ENCODE measurements at regions not wholly inside any gene's neighbourhood (a gene's known extent, or its start where the extent isn't known, plus 50 kb on each side); places are given as distances from the start of the nearest gene placed in this dataset.
"Not testable (repeated sequence)": the region's sequence is repeated elsewhere in the genome, so short reads cannot be mapped to it uniquely, and the experiment has no call there.

GRCh38 chr11:21933095-21933494 is 259.8 kb upstream of the ANO5 start:
- DNase-seq = no peak

GRCh38 chr11:21944577-21944976 is 248.3 kb upstream of the ANO5 start:
- DNase-seq = no peak

GRCh38 chr11:21948876-21949275 is 244.0 kb upstream of the ANO5 start:
- no peak for DNase-seq

- no peak for DNase-seq
Observed at GRCh38 chr11:21949763-21950413, 243.0 kb upstream of the ANO5 start.

DNA sequence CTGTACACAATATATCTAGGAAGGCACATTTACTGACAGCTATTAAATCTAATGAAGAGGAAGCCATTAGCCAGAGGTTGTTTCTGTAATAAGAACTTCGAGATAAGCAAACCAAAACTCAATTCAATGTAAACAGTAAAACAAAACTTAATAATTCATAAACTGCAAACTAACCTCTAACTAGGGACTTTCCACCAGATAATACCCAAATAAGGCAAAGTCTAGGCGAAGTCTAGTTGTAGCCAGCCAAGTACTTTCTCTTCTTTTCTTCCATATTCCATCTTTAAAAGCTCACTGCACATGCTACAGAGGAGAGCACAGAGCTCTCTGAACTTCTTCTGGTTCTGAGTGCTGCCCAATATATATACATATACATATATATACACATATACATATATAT is 229.9 kb upstream of the ANO5 start:
- no peak for DNase-seq

GRCh38 chr11:21965221-21965620 is 227.7 kb upstream of the ANO5 start:
- no peak for DNase-seq

GRCh38 chr11:21968702-21969101 is 224.2 kb upstream of the ANO5 start:
- no peak for DNase-seq

GRCh38 chr11:21969841-21970240 is 223.0 kb upstream of the ANO5 start:
- no peak for DNase-seq

GRCh38 chr11:21975242-21975641 is 217.6 kb upstream of the ANO5 start:
- DNase-seq = no peak

GRCh38 chr11:21976210-21976609 is 216.7 kb upstream of the ANO5 start:
- DNase-seq = no peak

DNA sequence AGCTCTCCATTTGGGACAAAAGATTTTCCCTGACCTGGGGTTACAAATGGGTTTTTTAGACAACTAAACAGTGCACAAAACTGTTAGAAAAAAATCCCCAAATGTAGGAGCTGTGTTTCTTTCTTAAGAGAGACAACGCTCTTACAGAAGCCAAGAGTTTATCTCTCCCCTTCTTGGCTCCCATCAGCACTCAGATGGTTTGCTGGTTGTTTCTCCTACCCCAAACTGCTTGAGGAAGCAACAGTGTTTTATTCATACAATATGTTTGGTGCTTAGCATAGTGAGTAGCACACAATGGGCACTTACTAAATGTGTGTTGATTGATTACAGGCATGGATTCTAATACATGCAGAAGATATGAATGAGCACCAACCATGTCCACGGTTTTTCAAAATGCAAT is 209.5 kb upstream of the ANO5 start:
- no peak for DNase-seq

DNA sequence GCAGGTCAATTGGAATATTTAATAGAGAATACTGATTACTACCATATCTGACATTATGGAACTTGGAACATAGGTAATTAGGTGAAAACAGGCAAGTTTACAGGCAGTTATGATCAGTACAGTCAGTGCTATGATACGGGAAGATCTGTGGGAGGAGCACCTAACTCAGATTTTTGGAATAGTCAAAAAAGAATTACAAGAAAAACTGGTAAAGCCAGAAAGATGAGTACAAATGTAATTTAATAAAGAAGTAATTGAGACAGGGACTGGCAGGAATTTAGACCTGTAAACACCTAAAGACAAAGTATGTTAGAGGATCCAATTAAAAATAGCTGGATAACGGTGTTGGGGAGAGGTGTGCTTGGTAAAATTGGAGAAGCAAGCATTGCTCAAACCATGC is 206.5 kb upstream of the ANO5 start:
- no peak for DNase-seq

DNA sequence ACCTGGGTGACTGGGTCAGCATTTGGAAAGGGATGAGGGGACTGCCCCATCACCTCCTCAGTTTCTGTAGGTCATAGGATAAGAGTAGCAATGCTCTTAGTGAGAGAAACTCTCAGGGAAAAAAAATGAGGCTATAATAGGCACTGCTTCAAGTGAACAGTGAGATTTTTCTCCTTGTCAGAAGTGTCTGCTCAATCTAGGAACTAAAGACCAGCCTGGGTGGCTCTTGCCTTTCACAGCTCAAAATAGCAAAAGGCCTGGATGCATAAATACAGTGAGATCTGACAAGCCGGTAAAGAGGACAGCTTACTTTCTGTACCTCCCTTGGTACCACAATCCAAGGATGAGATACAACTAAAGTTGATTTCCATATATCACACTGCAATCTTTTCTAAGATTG is 205.6 kb upstream of the ANO5 start:
- no peak for DNase-seq

- no peak for DNase-seq
Observed at GRCh38 chr11:21988477-21988876, 204.4 kb upstream of the ANO5 start.

- not testable (repeated sequence) for DNase-seq
Observed at GRCh38 chr11:22001803-22002202, 191.1 kb upstream of the ANO5 start.

GRCh38 chr11:22006901-22007300 is 186.0 kb upstream of the ANO5 start:
- no peak for DNase-seq

- DNase-seq = no peak
Observed at GRCh38 chr11:22031791-22032190, 161.1 kb upstream of the ANO5 start.

- no peak for DNase-seq
Observed at GRCh38 chr11:22037505-22037904, 155.4 kb upstream of the ANO5 start.

DNA sequence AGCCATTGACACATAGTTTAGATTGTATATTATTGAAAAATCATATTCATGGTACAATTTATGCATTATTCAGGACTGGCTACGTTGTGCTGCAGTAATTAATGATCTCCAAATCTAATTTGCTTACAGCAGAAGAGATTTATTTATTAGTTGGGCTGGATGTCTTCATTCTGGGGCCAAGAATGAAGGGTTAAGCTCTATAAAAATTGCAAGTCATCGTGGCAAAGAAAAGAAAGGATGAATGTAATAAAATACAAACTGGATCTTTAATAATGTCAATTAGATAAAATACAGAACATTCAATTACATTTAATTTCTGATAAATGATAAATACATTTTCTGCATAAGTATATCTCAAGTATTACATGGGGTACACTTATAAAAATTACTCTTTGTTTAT is 151.8 kb upstream of the ANO5 start:
- DNase-seq = no peak

DNA sequence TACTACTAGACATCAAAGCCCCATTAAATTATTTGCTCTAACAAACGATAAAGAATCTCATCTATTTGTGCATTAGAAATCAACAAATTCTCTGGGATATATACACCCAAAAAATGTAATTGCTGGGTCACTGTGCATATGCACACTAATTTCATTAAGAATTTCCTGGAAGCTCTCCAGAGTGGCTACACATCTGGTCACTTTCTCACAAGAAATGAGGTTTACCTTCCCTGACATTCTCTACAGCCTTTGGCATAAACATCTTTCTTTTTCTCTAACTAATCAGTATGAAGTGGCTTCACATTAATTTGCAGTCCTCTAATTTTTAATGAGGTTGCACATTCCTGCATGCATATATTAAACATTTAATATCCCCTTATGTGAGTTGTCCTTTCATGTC is 150.8 kb upstream of the ANO5 start:
- no peak for DNase-seq

DNA sequence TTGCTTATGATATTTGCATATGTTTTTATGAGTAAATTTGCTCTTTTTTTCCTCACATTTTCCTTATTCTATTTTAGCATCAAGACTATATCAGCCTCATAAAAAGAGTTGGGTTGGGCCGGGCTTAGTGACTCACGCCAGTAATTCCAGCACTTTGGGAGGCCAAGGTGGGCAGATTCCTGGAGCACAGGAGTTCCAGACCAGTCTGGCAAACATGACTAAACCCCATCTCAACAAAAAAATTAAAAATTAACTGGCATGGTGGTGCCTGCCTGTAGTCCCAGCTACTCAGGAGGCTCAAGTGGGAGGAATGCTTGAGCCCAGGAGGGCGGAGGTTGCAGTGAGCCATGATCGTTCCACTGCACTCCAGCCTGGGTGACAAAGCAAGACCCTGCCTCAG is 148.8 kb upstream of the ANO5 start:
- no peak for DNase-seq

GRCh38 chr11:22049276-22049675 is 143.6 kb upstream of the ANO5 start:
- DNase-seq = no peak

- no peak for DNase-seq
Observed at GRCh38 chr11:22065472-22065871, 127.4 kb upstream of the ANO5 start.

GRCh38 chr11:22069844-22070243 is 123.0 kb upstream of the ANO5 start:
- DNase-seq = no peak

DNA sequence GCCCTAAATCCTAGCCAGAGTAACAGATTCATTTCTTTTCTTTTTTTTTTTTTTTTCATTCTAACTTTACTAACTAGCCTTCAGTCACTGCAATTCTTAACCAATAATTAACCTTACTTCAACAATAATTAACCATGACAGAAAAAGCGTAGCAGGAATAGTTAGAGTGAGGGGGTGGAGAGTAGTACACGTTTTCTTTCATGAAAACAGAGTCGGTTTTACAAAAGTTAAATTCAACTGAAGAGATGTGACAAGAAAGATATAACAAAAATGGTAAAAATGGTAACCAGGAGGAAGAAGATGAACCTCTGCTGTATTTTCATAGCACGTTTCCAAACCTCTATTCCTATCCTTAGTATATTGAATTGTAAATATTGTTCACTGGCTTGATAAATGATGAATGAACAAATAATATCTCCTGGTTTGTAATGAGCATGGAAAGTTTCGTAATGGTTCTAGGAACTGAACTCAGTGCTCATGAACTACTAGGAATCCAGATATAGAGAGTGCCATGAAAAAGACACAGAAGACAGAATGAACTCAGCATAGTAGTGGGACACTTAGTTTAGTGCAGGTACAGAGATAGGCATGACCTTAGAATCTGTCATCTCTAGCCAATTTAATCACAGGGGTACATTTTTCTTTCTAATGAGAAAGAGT is 116.5 kb upstream of the ANO5 start:
- no peak for DNase-seq

Measured in GF-D8 (cell line).